RWPE1 (cell line): ENCODE measurements at regions not wholly inside any gene's neighbourhood (a gene's known extent, or its start where the extent isn't known, plus 50 kb on each side); places are given as distances from the start of the nearest gene placed in this dataset.
"Not testable (repeated sequence)": the region's sequence is repeated elsewhere in the genome, so short reads cannot be mapped to it uniquely, and the experiment has no call there.

ENCODE experiments used
- CTCF ChIA-PET: fragments of 350-600 bp; sonication (Branson Sonifier 250); formaldehyde crosslinking; extraction: SDS; loops from one replicate; lab custom pipeline; 2021; lab: Yijun Ruan, JAX
- POLR2A ChIA-PET: fragments of 400-600 bp; formaldehyde crosslinking; extraction: SDS; loops from one replicate; lab custom pipeline; 2020; ENCODE audit warnings: antibody characterized with exemption; ENCODE audit not compliant: low non-redundant PET; lab: Yijun Ruan, JAX
- DNase-seq: peaks from one replicate; pipeline ENCODE4 v3.0.0; 2012; ENCODE audit warnings: low spot score
- H3K27ac ChIP-seq: fragments of 450-650 bp; 2 replicates; pipeline ENCODE4 v1.5.1; 2017
- TF ChIP-seq, protein P1 (sequence below): fragments of 450-650 bp; conservative IDR thresholded peaks from 2 replicates; pipeline ENCODE4 v1.5.1; 2017; ENCODE audit warnings: low read depth, mild to moderate bottlenecking

- TF ChIP-seq, protein P1, sequence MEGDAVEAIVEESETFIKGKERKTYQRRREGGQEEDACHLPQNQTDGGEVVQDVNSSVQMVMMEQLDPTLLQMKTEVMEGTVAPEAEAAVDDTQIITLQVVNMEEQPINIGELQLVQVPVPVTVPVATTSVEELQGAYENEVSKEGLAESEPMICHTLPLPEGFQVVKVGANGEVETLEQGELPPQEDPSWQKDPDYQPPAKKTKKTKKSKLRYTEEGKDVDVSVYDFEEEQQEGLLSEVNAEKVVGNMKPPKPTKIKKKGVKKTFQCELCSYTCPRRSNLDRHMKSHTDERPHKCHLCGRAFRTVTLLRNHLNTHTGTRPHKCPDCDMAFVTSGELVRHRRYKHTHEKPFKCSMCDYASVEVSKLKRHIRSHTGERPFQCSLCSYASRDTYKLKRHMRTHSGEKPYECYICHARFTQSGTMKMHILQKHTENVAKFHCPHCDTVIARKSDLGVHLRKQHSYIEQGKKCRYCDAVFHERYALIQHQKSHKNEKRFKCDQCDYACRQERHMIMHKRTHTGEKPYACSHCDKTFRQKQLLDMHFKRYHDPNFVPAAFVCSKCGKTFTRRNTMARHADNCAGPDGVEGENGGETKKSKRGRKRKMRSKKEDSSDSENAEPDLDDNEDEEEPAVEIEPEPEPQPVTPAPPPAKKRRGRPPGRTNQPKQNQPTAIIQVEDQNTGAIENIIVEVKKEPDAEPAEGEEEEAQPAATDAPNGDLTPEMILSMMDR, result no peak
- H3K27ac ChIP-seq, result no peak overlapping the region
- POLR2A ChIA-PET, result no interaction called here
- CTCF ChIA-PET, result no interaction called here
- DNase-seq, result no peak
Measured at GRCh38 chr10:78337016-78337415, 303.4 kb downstream of the RPS24 start.

GRCh38 chr10:78337646-78338391, 304.2 kb downstream of the RPS24 start:
- TF ChIP-seq, protein P1, result no peak
- CTCF ChIA-PET, result interaction anchor here (0.6 kb wide), 1 partner anchor 8 kb away, joined by 3 read pairs; no protein-coding TSS in a partner anchor
- H3K27ac ChIP-seq, result no peak overlapping the region
- DNase-seq, result no peak
- POLR2A ChIA-PET, result no interaction called here

DNA sequence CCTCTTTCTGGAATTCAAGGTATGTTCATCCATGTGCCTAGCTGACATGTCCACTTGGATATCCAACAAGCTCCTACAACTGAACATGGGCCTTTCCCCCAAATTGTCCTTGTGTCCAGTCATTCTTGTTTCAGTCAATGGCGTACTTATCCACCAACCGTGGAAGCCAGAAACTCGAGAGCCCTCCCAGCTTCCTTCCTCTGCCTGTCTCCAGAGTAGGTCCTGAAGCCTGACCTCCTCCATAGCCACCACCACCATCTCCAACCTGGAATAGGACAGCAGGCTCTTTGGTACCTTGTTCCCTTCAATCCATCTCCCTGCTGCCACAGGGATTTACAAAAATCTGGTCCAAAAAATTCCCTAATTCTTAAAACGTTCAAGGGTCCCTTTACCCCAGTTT, 305.1 kb downstream of the RPS24 start:
- H3K27ac ChIP-seq, result no peak overlapping the region
- POLR2A ChIA-PET, result no interaction called here
- CTCF ChIA-PET, result interaction anchor here (0.7 kb wide), 2 partner anchors 133 to 1119 kb away, joined by 3 to 4 read pairs; no protein-coding TSS in a partner anchor
- TF ChIP-seq, protein P1, result no peak
- DNase-seq, result no peak

DNA sequence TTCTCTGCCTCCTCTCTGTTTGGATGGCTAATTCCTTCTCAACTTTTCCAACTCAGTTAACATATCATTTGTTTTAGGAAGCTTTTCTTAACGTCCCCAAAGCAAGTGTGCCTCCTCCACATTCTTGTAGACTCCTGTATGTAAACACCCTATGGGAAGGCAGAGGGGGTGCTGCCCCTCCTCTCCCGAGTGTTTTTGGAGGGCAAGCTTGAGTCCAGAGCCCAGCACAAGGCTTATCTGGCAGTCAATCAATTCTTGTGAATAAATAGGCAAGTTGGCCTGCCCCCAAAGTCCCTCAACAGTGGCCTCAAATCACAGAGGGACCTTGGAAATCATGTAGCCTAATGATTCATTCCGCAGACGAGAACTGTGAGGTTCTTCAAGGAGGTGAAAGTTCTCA, 305.6 kb downstream of the RPS24 start:
- no peak overlapping the region for H3K27ac ChIP-seq
- CTCF ChIA-PET, result interaction anchor here (0.7 kb wide), 1 partner anchor 1120 kb away, joined by 3 read pairs; no protein-coding TSS in a partner anchor
- no peak for DNase-seq
- TF ChIP-seq, protein P1, result no peak
- POLR2A ChIA-PET, result no interaction called here

GRCh38 chr10:78341953-78342614, 308.4 kb downstream of the RPS24 start:
- ChIA-PET CTCF (no interaction called here), POLR2A (no interaction called here)
- no peak for DNase-seq
- no peak overlapping the region for H3K27ac ChIP-seq
- TF ChIP-seq, protein P1, result no peak

- ChIA-PET POLR2A (no interaction called here), CTCF (interaction anchor here (0.6 kb wide), 1 partner anchor 263 kb away, joined by 3 read pairs; no protein-coding TSS in a partner anchor)
- DNase-seq, result no peak
- no peak overlapping the region for H3K27ac ChIP-seq
- TF ChIP-seq, protein P1, result no peak
Measured at GRCh38 chr10:78342827-78343653, 309.4 kb downstream of the RPS24 start.

GRCh38 chr10:78344257-78344656, 310.6 kb downstream of the RPS24 start:
- H3K27ac ChIP-seq, POLR2A ChIA-PET, DNase-seq, CTCF ChIA-PET: not testable (repeated sequence)

GRCh38 chr10:78345515-78345914, 311.9 kb downstream of the RPS24 start:
- H3K27ac ChIP-seq, POLR2A ChIA-PET, DNase-seq: not testable (repeated sequence)
- CTCF ChIA-PET, result interaction anchor here (0.6 kb wide), 1 partner anchor 57 kb away, joined by 3 read pairs; no protein-coding TSS in a partner anchor
